ENCODE measurements at regions not wholly inside any gene's neighbourhood (a gene's known extent, or its start where the extent isn't known, plus 50 kb on each side); places are given as distances from the start of the nearest gene placed in this dataset.
"Not testable (repeated sequence)": the region's sequence is repeated elsewhere in the genome, so short reads cannot be mapped to it uniquely, and the experiment has no call there.

GRCh38 chr15:77909182-77909940 lies 168.2 kb downstream of the TBC1D2B start:
- DNase-seq (ENCODE audit: low read depth) = no peak

- DNase-seq (ENCODE audit: low read depth) = not testable (repeated sequence)
Observed at GRCh38 chr15:77908752-77909111, 168.8 kb downstream of the TBC1D2B start.

- DNase-seq (ENCODE audit: low read depth) = no peak
Observed at GRCh38 chr15:77907824-77908751, 169.4 kb downstream of the TBC1D2B start.

- not testable (repeated sequence) for DNase-seq (ENCODE audit: low read depth)
Observed at GRCh38 chr15:77906062-77906990, 171.2 kb downstream of the TBC1D2B start.

- no peak for DNase-seq (ENCODE audit: low read depth)
Observed at GRCh38 chr15:77905301-77905920, 172.1 kb downstream of the TBC1D2B start.

GRCh38 chr15:77904901-77905300 lies 172.6 kb downstream of the TBC1D2B start:
- no peak for DNase-seq (ENCODE audit: low read depth)

GRCh38 chr15:77904436-77904821 lies 173.1 kb downstream of the TBC1D2B start:
- no peak for DNase-seq (ENCODE audit: low read depth)

- DNase-seq (ENCODE audit: low read depth) = not testable (repeated sequence)
Observed at GRCh38 chr15:77903761-77904435, 173.6 kb downstream of the TBC1D2B start.

GRCh38 chr15:77902921-77903760 lies 174.4 kb downstream of the TBC1D2B start:
- DNase-seq (ENCODE audit: low read depth) = not testable (repeated sequence)

GRCh38 chr15:77901921-77902750 lies 175.4 kb downstream of the TBC1D2B start:
- DNase-seq (ENCODE audit: low read depth) = no peak

- DNase-seq (ENCODE audit: low read depth) = no peak
Observed at GRCh38 chr15:77901251-77901881, 176.1 kb downstream of the TBC1D2B start.

- DNase-seq (ENCODE audit: low read depth) = not testable (repeated sequence)
Observed at GRCh38 chr15:77900331-77900963, 177.1 kb downstream of the TBC1D2B start.

- not testable (repeated sequence) for DNase-seq (ENCODE audit: low read depth)
Observed at GRCh38 chr15:77899776-77900175, 177.7 kb downstream of the TBC1D2B start.

- no peak for DNase-seq (ENCODE audit: low read depth)
Observed at GRCh38 chr15:77898811-77899730, 178.4 kb downstream of the TBC1D2B start.

- DNase-seq (ENCODE audit: low read depth) = no peak
Observed at GRCh38 chr15:77897896-77898406, 179.6 kb downstream of the TBC1D2B start.

- not testable (repeated sequence) for DNase-seq (ENCODE audit: low read depth)
Observed at GRCh38 chr15:77897113-77897895, 180.2 kb downstream of the TBC1D2B start.

Measured in T-helper 22 cell (primary cell).